NB4 (cell line): ENCODE measurements at regions not wholly inside any gene's neighbourhood (a gene's known extent, or its start where the extent isn't known, plus 50 kb on each side); places are given as distances from the start of the nearest gene placed in this dataset.

Experiments
- DNase-seq: peaks from one replicate; pipeline ENCODE4 v3.0.0; 2010; ENCODE audit warnings: low read depth
- H3K4me3 ChIP-seq: one replicate; pipeline ENCODE4 v1.5.1; 2011; ENCODE audit warnings: mild to moderate bottlenecking, low read depth, low read length, moderate library complexity
- CTCF ChIP-seq: IDR thresholded peaks from one replicate; pipeline ENCODE4 v1.5.1; 2012; ENCODE audit warnings: low read depth, low read length
- MAX ChIP-seq: IDR thresholded peaks from 2 replicates; pipeline ENCODE4 v1.6.1; 2011; ENCODE audit warnings: low read depth, low read length
- MYC ChIP-seq: IDR thresholded peaks from 2 replicates; pipeline ENCODE4 v1.6.1; 2011; ENCODE audit warnings: low read depth, low read length
- POLR2A ChIP-seq: IDR thresholded peaks from 2 replicates; pipeline ENCODE4 v1.6.1; 2011; ENCODE audit warnings: mild to moderate bottlenecking; ENCODE audit not compliant: insufficient read length; ENCODE audit errors: extremely low read depth

- no peak overlapping the region for H3K4me3 ChIP-seq
- no peak for TF ChIP-seq CTCF
- TF ChIP-seq MAX = no peak
- no peak for TF ChIP-seq POLR2A
- no peak for TF ChIP-seq MYC
- peak; percentile 79 for DNase-seq
Measured at GRCh38 chr12:87756111-87756510, 273.1 kb downstream of the C12orf50 start.

- DNase-seq = no peak
- H3K4me3 ChIP-seq = no peak overlapping the region
- TF ChIP-seq MYC = no peak
- no peak for TF ChIP-seq MAX
- no peak for TF ChIP-seq CTCF
- no peak for TF ChIP-seq POLR2A
Measured at GRCh38 chr12:87728931-87729593, 300.1 kb downstream of the C12orf50 start.

GRCh38 chr12:87720967-87721366, 308.2 kb downstream of the C12orf50 start:
- DNase-seq = no peak
- TF ChIP-seq CTCF (no peak), MYC (no peak), MAX (no peak), POLR2A (no peak)
- no peak overlapping the region for H3K4me3 ChIP-seq

GRCh38 chr12:87704374-87704773, 324.8 kb downstream of the C12orf50 start:
- H3K4me3 ChIP-seq = no peak overlapping the region
- no peak for DNase-seq
- TF ChIP-seq POLR2A (no peak), CTCF (no peak), MAX (no peak), MYC (no peak)

GRCh38 chr12:87690236-87690810, 338.9 kb downstream of the C12orf50 start:
- TF ChIP-seq MYC = no peak
- no peak for TF ChIP-seq CTCF
- TF ChIP-seq MAX = no peak
- TF ChIP-seq POLR2A = no peak
- DNase-seq = no peak

More at GRCh38 chr12:87690236-87690810, 338.9 kb downstream of the C12orf50 start:
- no peak overlapping the region for H3K4me3 ChIP-seq
